CD4-positive, alpha-beta T cell treated with Interleukin-12 subunit alpha and Interleukin-12 subunit beta, for 1 hour (primary cell): ENCODE measurements at regions not wholly inside any gene's neighbourhood (a gene's known extent, or its start where the extent isn't known, plus 50 kb on each side); places are given as distances from the start of the nearest gene placed in this dataset.
"Not testable (repeated sequence)": the region's sequence is repeated elsewhere in the genome, so short reads cannot be mapped to it uniquely, and the experiment has no call there.

Experiments used
- DNase-seq: peaks from one replicate; pipeline ENCODE4 v3.0.0-alpha.2; 2020

- no peak for DNase-seq
These were observed 505.5 kb downstream of the NPIPA7 start for GRCh38 chr16:16884451-16884850.

DNA sequence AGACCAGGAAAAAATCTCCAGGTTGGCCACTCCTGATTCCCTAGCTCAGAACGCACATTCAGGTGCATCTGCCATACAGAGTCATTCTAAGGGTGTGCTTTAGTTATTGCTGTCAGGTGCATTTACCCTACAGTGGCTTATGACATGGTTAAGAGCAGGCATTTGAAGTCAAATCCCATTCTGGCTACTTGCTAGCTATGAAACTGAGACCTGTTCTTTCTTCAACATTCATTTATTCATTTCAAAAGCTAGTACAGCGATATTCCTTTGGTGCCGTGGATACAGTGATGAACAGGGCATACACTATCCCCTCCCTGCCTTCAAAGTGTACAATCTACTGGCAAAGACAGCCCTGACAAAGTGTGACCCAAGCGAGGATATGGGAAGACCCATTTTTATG, 508.3 kb downstream of the NPIPA7 start:
- DNase-seq: no peak

- no peak for DNase-seq
These were observed 512.0 kb downstream of the NPIPA7 start for GRCh38 chr16:16890964-16891363.

DNA sequence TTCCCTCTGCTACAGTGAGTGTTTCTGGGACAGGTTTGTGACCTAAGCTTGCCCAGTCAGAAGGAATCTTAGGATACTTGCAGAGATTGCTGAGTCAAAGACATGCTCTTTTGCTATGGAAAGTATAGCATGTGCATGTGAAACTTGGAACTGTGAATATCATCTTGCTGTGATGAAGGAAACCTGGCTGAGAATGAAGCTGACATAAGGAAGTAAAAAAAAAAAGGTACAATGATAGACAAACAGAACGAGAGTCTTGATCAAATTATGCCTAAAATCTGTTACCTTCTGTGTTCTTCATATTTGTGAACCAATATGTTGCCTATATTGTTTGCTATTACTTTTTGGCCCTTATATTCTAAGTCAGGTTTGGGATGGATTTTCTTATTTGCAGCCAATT, 525.7 kb downstream of the NPIPA7 start:
- no peak for DNase-seq

DNA sequence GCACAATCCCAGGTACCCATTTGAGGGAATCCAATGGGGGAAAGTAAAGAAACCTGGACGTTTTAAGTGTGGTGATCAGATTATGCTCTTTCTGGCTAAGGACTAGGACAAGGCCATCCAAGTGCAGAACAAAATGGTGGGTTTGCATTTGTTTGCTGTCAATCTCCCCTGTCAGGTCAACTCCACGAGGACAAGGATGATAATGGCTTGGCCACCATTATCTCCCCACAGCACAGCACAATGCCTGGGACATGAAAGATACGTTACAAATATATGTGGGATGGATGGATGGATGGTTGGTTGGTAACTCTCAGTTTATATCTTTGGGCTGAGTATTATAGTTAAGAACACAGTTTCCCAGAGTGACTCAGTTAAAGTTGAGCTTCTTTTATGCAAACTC, 526.9 kb downstream of the NPIPA7 start:
- no peak for DNase-seq

- DNase-seq: no peak
These were observed 528.1 kb downstream of the NPIPA7 start for GRCh38 chr16:16907089-16907488.

DNA sequence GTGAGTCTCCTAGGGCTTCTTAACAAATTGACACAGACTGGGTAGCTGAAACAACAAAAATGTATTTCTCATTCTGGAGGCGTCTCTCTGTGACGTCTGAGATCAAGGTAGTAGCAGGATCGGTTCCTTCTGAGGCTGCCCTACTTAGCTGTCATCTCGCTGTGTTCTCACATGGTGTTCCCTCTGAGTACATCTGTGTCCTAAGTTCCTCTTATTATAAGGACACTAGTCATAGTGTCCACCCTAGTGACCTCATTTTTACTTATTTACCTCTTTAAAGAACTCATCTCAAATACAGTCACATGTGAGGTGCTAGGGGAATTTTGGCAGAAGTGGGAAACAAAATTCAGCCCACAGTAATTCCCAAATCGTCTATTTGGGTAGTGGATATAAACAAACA, 529.1 kb downstream of the NPIPA7 start:
- DNase-seq: no peak

DNA sequence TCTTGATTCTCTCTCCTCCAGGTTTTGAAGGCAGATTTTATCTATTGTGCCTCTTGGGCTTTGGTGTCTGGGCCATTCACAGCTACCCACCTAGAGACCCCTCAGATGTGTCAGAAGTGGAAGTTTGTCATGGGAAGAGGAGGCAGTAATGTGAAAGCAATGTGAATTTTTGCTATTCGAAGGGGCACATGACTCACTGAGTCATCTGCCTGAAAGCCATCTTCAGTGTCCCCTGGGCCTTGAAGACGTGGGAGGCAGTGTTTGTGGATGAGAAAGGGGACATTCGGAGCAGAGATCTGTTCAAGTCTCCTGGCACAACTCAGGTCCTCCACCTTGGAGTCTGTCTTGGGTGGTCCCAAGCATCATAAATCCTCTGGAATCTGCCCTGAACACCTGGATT, 530.2 kb downstream of the NPIPA7 start:
- DNase-seq: no peak

GRCh38 chr16:16910666-16911065, 531.7 kb downstream of the NPIPA7 start:
- no peak for DNase-seq

DNA sequence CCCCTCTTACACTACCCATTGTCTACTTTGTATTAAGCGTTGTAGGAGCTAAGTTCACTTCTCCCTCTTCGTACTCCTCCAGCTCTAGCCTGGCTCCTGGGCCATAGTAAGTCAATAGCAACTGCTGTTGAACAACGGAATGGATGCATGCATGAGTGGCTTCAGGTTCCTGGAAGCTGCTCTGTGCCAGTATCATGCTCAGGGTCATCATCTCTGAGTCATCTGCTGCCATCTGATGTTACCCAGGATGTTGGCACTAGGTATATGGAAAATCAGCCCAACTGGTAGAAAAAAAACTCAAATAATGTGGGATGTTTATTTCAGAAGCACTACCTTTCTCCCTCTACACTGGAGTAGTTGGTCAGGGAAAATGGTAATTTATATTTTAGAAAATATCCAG, 536.8 kb downstream of the NPIPA7 start:
- no peak for DNase-seq

DNA sequence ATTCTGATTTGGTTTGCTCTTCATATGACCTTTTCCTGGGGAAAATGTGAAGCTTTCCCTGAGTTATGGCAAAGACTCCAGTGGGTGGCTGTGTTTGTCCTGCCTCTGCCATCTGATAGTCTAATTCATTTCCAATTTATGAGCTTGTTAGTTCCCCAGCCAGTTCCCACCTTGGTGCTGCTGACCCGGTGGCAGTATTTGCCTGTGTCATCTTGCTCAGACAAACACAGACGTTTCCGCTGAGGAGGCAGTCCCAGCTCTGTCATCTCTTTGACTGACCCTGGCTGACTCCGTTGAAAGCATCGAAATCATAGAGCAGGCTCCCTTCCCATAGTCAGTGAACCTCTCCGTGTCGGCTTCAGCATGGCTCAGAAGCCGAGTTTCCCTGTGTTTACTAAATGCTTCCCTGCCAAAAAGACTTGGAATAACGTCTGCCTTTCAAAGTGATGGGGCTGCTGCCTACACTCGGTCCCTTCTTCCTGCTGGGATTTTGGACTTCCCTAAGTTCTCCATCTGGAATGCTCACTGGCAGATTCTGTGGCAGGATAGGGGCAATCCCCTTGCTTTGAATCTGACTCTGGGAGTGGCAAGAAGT, 538.3 kb downstream of the NPIPA7 start:
- no peak for DNase-seq

DNA sequence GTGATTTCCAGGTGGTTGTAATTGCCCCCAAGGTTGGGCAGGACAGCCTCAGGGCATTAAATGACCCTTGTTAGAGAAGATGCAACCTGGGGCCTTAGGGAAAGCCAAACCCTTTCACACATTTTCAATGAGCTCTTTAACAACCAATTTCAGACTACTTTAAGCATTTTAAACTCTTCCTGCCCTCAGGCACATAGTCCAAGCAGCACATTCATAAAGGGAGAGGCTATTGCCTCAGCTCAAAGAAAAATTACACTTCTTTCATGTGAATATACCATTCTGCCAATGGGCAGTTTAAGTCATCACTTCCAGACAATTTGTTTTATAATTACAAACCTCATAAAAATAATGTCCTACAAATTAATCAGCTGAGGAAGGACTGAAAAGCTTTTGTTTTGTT, 544.5 kb downstream of the NPIPA7 start:
- no peak for DNase-seq

DNA sequence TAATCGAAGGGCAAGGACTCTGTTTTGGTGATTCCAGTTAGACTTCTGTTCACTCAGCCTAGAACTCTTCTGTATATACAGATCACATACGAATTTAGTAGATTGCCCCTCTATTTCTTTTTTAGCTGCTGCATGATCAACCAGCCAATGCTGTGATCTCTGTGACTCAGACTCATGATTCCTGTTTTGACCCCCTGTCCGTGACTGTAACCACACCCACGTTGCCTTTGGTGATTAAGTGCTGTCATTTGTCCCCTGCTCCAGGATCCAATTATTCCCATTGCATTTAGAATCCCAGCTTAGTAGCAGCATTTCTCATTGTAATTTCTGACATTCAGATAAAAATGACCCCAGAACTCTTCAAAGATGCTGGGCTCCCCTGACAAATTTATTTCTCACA, 545.7 kb downstream of the NPIPA7 start:
- no peak for DNase-seq

DNA sequence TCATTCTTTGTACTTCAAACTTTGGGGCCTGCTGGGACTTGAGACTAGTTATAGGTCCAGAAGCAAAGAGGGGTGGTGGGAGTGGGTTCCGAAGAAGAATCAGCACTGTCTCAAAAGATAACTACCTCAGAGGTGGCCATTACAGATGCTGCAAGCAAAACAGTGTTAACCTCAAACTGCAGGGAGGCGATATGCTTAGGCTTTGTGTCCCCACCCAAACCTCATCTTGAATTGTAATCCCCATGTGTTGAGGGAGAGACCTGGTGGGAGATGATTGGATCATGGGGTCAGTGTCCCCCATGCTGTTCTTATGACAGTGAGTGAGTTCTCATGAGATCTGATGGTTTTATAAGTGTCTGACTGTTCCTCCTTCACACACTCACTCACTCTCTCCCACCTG, 545.3 kb downstream of the XYLT1 start:
- DNase-seq: no peak

GRCh38 chr16:16928532-16929109, 542.1 kb downstream of the XYLT1 start:
- DNase-seq: no peak

- DNase-seq: no peak
These were observed 540.3 kb downstream of the XYLT1 start for GRCh38 chr16:16930309-16931000.

- DNase-seq: no peak
These were observed 536.9 kb downstream of the XYLT1 start for GRCh38 chr16:16933861-16934260.

- DNase-seq: no peak
These were observed 536.1 kb downstream of the XYLT1 start for GRCh38 chr16:16934660-16935059.

DNA sequence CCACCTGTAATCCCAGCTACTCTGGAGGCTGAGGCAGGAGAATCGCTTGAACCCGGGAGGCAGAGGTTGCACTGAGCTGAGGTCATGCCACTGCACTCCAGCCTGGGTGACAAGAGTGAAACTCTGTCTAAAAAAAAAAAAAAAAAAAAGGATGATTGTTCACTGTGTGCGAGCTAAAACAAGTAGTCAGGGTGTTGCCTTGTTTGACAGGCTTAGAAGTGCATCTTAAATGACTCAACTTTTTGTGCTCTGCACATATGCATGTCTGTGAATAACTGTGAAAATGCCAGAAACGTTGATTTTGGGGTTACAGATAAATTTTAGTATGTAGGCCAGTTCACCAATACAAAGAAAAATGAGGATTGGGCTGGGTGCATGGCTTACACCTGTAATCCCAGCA, 534.9 kb downstream of the XYLT1 start:
- DNase-seq: not testable (repeated sequence)

DNA sequence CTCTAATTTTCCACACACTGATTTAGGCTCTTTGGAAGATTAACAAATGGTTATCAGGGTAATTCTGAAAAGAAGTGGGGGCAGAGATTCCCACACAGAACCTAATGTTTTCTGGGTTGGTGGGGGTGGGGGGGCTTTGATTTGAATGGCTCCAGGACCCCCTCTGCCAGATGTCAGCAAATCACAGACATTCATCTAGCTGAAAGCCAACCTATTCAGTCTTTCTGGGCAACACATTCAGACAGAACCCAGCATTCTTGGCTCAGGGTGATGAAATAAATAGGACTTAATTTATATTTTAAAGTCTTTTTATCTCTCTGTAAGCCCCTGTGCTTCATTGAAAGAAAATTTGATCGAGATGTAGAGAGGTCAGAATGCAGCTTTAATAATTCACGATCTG, 533.2 kb downstream of the XYLT1 start:
- DNase-seq: no peak

- DNase-seq: no peak
These were observed 532.8 kb downstream of the XYLT1 start for GRCh38 chr16:16938009-16938408.

- DNase-seq: no peak
These were observed 531.8 kb downstream of the XYLT1 start for GRCh38 chr16:16938980-16939379.

DNA sequence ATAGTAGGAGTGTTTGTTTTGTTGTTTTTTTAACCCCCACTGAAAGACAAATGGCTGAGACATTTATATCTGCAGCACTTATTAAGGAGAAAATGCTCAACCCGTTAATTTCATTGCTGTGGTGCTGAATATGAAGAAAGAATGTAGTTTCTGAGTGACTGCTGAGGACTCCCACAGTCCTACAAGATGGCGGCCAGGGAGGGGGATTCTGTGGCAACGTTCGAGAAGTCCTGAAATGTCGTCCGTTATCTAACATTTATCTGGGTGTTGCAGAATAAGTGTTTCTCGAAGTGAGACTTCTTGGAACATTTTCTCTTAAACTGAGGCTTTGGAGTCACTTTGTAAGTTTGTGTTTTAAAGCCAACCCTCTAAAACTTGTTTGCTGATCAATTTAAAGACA, 530.4 kb downstream of the XYLT1 start:
- DNase-seq: no peak

GRCh38 chr16:16942849-16943248, 527.9 kb downstream of the XYLT1 start:
- DNase-seq: not testable (repeated sequence)

DNA sequence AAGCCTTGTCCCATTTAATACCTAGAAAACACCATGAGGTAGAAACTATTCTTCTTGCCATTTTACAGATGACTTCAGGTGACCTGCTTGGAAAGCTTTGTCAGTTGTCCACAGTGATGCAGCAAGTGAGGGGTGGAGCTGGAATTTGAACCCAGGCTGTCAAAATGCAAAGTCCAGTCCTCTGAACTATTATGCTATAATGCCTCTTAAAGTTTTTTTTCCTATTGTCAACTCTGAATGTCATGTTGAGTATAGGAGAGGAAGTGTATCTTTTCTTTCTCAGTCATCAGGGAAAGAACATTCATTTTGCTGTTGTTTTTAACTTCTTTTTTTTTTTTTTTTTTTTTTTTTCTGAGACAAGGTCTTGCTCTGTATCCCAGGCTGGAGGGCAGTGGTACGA, 525.6 kb downstream of the XYLT1 start:
- no peak for DNase-seq
